Hepatocyte (in vitro differentiated cells): ENCODE measurements at regions not wholly inside any gene's neighbourhood (a gene's known extent, or its start where the extent isn't known, plus 50 kb on each side); places are given as distances from the start of the nearest gene placed in this dataset.
"Not testable (repeated sequence)": the region's sequence is repeated elsewhere in the genome, so short reads cannot be mapped to it uniquely, and the experiment has no call there.

Source experiments
- DNase-seq: peaks from one replicate; pipeline ENCODE4 v3.0.0-alpha.2; 2016; ENCODE audit warnings: low spot score
- H2AFZ ChIP-seq: fragments of 200-600 bp; sonication (generic); 2 replicates; pipeline ENCODE4 v1.6.0; 2016; ENCODE audit warnings: antibody characterized with exemption, mild to moderate bottlenecking
- H3K27ac ChIP-seq: fragments of 200-600 bp; sonication (generic); 2 replicates; pipeline ENCODE4 v1.5.1; 2016; ENCODE audit warnings: mild to moderate bottlenecking
- H3K27me3 ChIP-seq: fragments of 200-600 bp; sonication (generic); 2 replicates; pipeline ENCODE4 v1.6.1; 2016
- H3K36me3 ChIP-seq: fragments of 200-600 bp; sonication (generic); replicated peaks from 2 replicates; pipeline ENCODE4 v1.5.1; 2016; ENCODE audit warnings: low read depth; ENCODE audit not compliant: insufficient read depth
- H3K4me1 ChIP-seq: fragments of 200-600 bp; sonication (generic); 2 replicates; pipeline ENCODE4 v1.5.1; 2016; ENCODE audit warnings: mild to moderate bottlenecking, moderate library complexity; ENCODE audit not compliant: insufficient read depth
- H3K4me2 ChIP-seq: fragments of 200-600 bp; sonication (generic); 2 replicates; pipeline ENCODE4 v1.6.0; 2016
- H3K4me3 ChIP-seq: fragments of 200-600 bp; sonication (generic); 2 replicates; pipeline ENCODE4 v1.5.1; 2016; ENCODE audit warnings: mild to moderate bottlenecking
- H3K79me2 ChIP-seq: fragments of 200-600 bp; sonication (generic); 2 replicates; pipeline ENCODE4 v1.6.0; 2017; ENCODE audit warnings: mild to moderate bottlenecking
- H3K9me2 ChIP-seq: fragments of 200-600 bp; sonication (generic); replicated peaks from 2 replicates; pipeline ENCODE4 v1.6.0; 2017; ENCODE audit warnings: mild to moderate bottlenecking; ENCODE audit not compliant: insufficient read depth
- H3K9me3 ChIP-seq: fragments of 200-600 bp; sonication (generic); 2 replicates; pipeline ENCODE4 v1.5.1; 2016; ENCODE audit warnings: low read depth, mild to moderate bottlenecking
- H4K20me1 ChIP-seq: fragments of 200-600 bp; sonication (generic); 2 replicates; pipeline ENCODE4 v1.6.0; 2016; ENCODE audit warnings: mild to moderate bottlenecking; ENCODE audit not compliant: insufficient read depth, poor library complexity, severe bottlenecking
- CTCF ChIP-seq: fragments of 200-600 bp; sonication (generic); IDR thresholded peaks from 2 replicates; pipeline ENCODE4 v1.5.1; 2016; ENCODE audit warnings: antibody characterized with exemption, mild to moderate bottlenecking; ENCODE audit not compliant: poor library complexity
- EZH2 ChIP-seq: fragments of 200-600 bp; sonication (generic); IDR thresholded peaks from 2 replicates; pipeline ENCODE4 v1.6.1; 2016; ENCODE audit warnings: antibody characterized with exemption, mild to moderate bottlenecking, borderline replicate concordance
- EZH2phosphoT487 ChIP-seq: fragments of 200-600 bp; sonication (generic); IDR thresholded peaks from one replicate; pipeline ENCODE4 v1.6.1; 2018; ENCODE audit warnings: antibody characterized with exemption, mild to moderate bottlenecking, low read depth, moderate library complexity; ENCODE audit not compliant: unreplicated experiment, severe bottlenecking
- WGBS: methylation state at CpG from one replicate; pipeline ENCODE4 v1.1.6; 2016; ENCODE audit warnings: low lambda C conversion rate; ENCODE audit errors: missing lambda C conversion rate; 5-methylcytosine and 5-hydroxymethylcytosine counted together

- peak; percentile 34 for DNase-seq
- H3K9me3 ChIP-seq: no peaks in the 10 kb centered on the region
- H3K9me2 ChIP-seq: no peaks in the 10 kb centered on the region
- no peaks in the 10 kb centered on the region for H3K27me3 ChIP-seq
- H3K4me2 ChIP-seq: peak overlapping the region; percentile 46
- no peaks in the 10 kb centered on the region for H3K36me3 ChIP-seq
- no peaks in the 10 kb centered on the region for H3K79me2 ChIP-seq
- no peak overlapping the region for H2AFZ ChIP-seq
- peaks cover 47% of the 10 kb centered on the region for H3K4me1 ChIP-seq
- H4K20me1 ChIP-seq: no peaks in the 10 kb centered on the region
- no peak for TF ChIP-seq EZH2phosphoT487
- TF ChIP-seq CTCF: no peak
- TF ChIP-seq EZH2: no peak
- no peak overlapping the region for H3K4me3 ChIP-seq
- 13% methylated on average over 8 of the region's 8 CpGs for whole genome bisulfite sequencing
- H3K27ac ChIP-seq: peak overlapping the region; percentile 72
These were observed 151.8 kb upstream of the DPH6 start for GRCh38 chr15:35697549-35698299.

GRCh38 chr15:35698331-35698730, 152.4 kb upstream of the DPH6 start:
- H3K4me2 ChIP-seq: peak overlapping the region; percentile 46
- peak overlapping the region; percentile 72 for H3K27ac ChIP-seq
- no peaks in the 10 kb centered on the region for H3K36me3 ChIP-seq
- no peaks in the 10 kb centered on the region for H3K79me2 ChIP-seq
- H2AFZ ChIP-seq: no peak overlapping the region
- no peaks in the 10 kb centered on the region for H3K27me3 ChIP-seq
- H3K9me3 ChIP-seq: no peaks in the 10 kb centered on the region
- no peaks in the 10 kb centered on the region for H3K9me2 ChIP-seq
- TF ChIP-seq EZH2 (no peak), EZH2phosphoT487 (no peak), CTCF (no peak)
- no peak overlapping the region for H3K4me3 ChIP-seq
- peaks cover 43% of the 10 kb centered on the region for H3K4me1 ChIP-seq
- H4K20me1 ChIP-seq: no peaks in the 10 kb centered on the region
- 67% methylated on average over 4 of the region's 4 CpGs for WGBS
- no peak for DNase-seq

GRCh38 chr15:35698966-35699575, 153.1 kb upstream of the DPH6 start:
- Histone ChIP-seq H3K4me3 (no peak overlapping the region), H2AFZ (no peak overlapping the region), H3K27me3 (no peaks in the 10 kb centered on the region), H3K36me3 (no peaks in the 10 kb centered on the region), H3K4me1 (peaks cover 38% of the 10 kb centered on the region), H3K4me2 (no peak overlapping the region), H4K20me1 (no peaks in the 10 kb centered on the region), H3K9me2 (no peaks in the 10 kb centered on the region), H3K27ac (peak overlapping the region; percentile 72), H3K9me3 (no peaks in the 10 kb centered on the region), H3K79me2 (no peaks in the 10 kb centered on the region)
- TF ChIP-seq EZH2phosphoT487 (no peak), EZH2 (no peak), CTCF (no peak)
- 72% methylated on average over 2 of the region's 2 CpGs for WGBS
- no peak for DNase-seq

- not testable (repeated sequence) for H4K20me1 ChIP-seq, H3K9me2 ChIP-seq, H3K27me3 ChIP-seq, DNase-seq, H3K27ac ChIP-seq, H3K4me3 ChIP-seq, H2AFZ ChIP-seq, H3K9me3 ChIP-seq, H3K36me3 ChIP-seq, H3K4me2 ChIP-seq, H3K79me2 ChIP-seq
- WGBS: 53% methylated on average over 5 of the region's 5 CpGs
- peaks cover 37% of the 10 kb centered on the region for H3K4me1 ChIP-seq
These were observed 154.2 kb upstream of the DPH6 start for GRCh38 chr15:35700091-35700593.
